ENCODE measurements at regions not wholly inside any gene's neighbourhood (a gene's known extent, or its start where the extent isn't known, plus 50 kb on each side); places are given as distances from the start of the nearest gene placed in this dataset.

DNA sequence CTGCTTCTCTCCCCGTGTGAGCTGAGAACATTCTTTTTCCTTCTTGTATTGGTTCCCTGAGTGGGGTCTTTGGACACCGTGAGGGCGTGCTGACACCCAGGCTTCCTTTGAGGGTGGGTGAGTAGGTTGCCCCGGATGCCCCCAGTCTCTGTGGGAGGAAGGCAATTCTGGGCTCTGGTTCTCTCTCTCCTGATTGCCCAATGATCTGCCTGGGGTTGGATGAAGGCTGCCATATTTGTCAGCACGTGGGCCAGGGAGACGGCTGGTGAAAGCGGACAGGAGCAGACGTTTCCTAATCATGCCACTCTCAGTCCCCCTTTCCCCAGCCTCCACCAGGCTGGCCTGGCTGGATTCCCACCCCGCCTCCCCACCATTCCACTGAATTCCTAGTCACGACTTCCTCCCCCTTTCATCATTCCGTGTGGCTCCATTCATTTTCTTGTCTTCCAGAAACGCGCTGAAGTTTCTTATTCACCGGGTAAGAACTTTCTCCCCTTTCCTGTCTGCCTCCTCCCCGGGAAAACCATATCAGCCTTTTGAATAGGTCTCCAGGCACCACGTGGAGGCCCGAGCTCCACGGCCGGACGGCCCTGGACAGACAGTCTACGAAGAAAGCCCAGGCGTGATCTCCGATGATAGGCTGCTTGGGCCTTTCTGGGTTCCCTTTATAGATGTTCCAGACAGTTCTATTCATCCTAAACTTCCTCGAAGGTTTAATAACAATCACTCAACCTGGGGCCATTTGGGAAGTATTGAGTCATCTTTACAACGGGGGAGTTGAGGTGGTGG lies 98.7 kb upstream of the NPTX2 start:
- Histone ChIP-seq H2AFZ (ENCODE audit: low read length) (no peak overlapping the region), H3K23ac (ENCODE audit: insufficient read length) (no peak overlapping the region), H4K5ac (ENCODE audit: insufficient read length, low read depth, low read length) (no peak overlapping the region), H4K20me1 (replicated peaks in 1 of 2; ENCODE audit: control insufficient read depth in 1 of 2, insufficient read depth in 2 of 2, low read length in 2 of 2) (no peaks in the 10 kb centered on the region), H3K36me3 (ENCODE audit: control insufficient read depth in 2 of 4, insufficient read depth in 4 of 4, low read length in 3 of 4) (no peaks in the 10 kb centered on the region), H3K9me3 (ENCODE audit: insufficient read depth in 2 of 2, low read depth in 1 of 2, low read length in 1 of 2) (peaks cover 5 to 21% of the 10 kb centered on the region in 2 experiments; a peak in 3 of 4 replicates), H3K79me1 (ENCODE audit: low read depth, low read length) (no peaks in the 10 kb centered on the region), H2BK120ac (replicated peaks; ENCODE audit: low read depth, low read length) (no peak overlapping the region), H3K4me2 (ENCODE audit: insufficient read depth in 1 of 2, low read depth in 2 of 2, low read length in 2 of 2) (no peak overlapping the region), H3K27me3 (replicated peaks in 1 of 4; ENCODE audit: control insufficient read depth in 3 of 4, extremely low read depth in 1 of 4, insufficient read depth in 3 of 4, low read length in 3 of 4) (no peaks in the 10 kb centered on the region), H2BK5ac (ENCODE audit: low read depth, low read length) (no peak overlapping the region), H2BK15ac (ENCODE audit: low read length) (no peak overlapping the region), H3K56ac (replicated peaks; ENCODE audit: insufficient read length, low read depth, low read length) (no peak overlapping the region), H4K8ac (ENCODE audit: extremely low read depth, insufficient read depth, low read length) (no peak overlapping the region), H3K4ac (replicated peaks; ENCODE audit: insufficient read length, low read depth, low read length) (no peak overlapping the region), H3K27ac (ENCODE audit: low read depth, low read length) (no peak overlapping the region), H2AK5ac (ENCODE audit: low read depth, low read length) (no peak overlapping the region), H3K18ac (ENCODE audit: extremely low read depth, low read length) (no peak overlapping the region), H3K23me2 (ENCODE audit: low read depth, low read length) (no peaks in the 10 kb centered on the region), H3K9ac (replicated peaks in 1 of 4; ENCODE audit: extremely low read depth in 1 of 4, low read depth in 3 of 4, low read length in 3 of 4) (no peak overlapping the region), H2BK20ac (ENCODE audit: low read length) (no peak overlapping the region), H3K4me1 (replicated peaks in 1 of 4; ENCODE audit: control insufficient read depth in 3 of 4, insufficient read depth in 4 of 4, low read length in 3 of 4) (no peaks in the 10 kb centered on the region), H2BK12ac (ENCODE audit: low read depth, low read length) (no peak overlapping the region), H3K4me3 (ENCODE audit: extremely low read depth in 1 of 4, insufficient read depth in 2 of 4, low read depth in 3 of 4, low read length in 4 of 4) (no peak overlapping the region), H4K91ac (replicated peaks; ENCODE audit: insufficient read length, low read length) (no peak overlapping the region), H3K14ac (ENCODE audit: insufficient read length) (no peak overlapping the region), H3K79me2 (ENCODE audit: control insufficient read depth in 1 of 2, insufficient read depth in 2 of 2, low read length in 2 of 2) (no peaks in the 10 kb centered on the region)
- CTCF ChIA-PET (ENCODE audit: partially characterized antibody): interaction anchor here (1.4 kb wide), 1 partner anchor 31 kb away, joined by 4 read pairs; no protein-coding TSS in a partner anchor
- POLR2A ChIA-PET (ENCODE audit: partially characterized antibody): no interaction called here
- FAIRE-seq (no peak), DNase-seq (ENCODE audit: low read depth in 1 of 2, low spot score in 2 of 2) (no peak)
- WGBS, 2 experiments (ENCODE audit: extremely low coverage in 1 of 2, insufficient coverage in 1 of 2, insufficient read length in 1 of 2, insufficient replicate concordance in 2 of 2, low coverage in 1 of 2, low lambda C conversion rate in 2 of 2, missing lambda C conversion rate in 1 of 2): 88% methylated on average over 21 of the region's 25 CpGs; no CpG with 5 or more reads in 1 of the 2 experiments
- TF ChIP-seq POLR2A (IDR thresholded peaks at IDR 0.05; ENCODE audit: control extremely low read depth in 1 of 2, low read depth in 2 of 2, low read length in 2 of 2) (no peak), CBX5 (IDR thresholded peaks at IDR 0.05; ENCODE audit: low read depth, low read length) (no peak), CREB1 (IDR thresholded peaks at IDR 0.05) (no peak), GABPA (IDR thresholded peaks at IDR 0.05; ENCODE audit: borderline replicate concordance, insufficient read depth, low read length) (no peak), BRCA1 (IDR thresholded peaks at IDR 0.05; ENCODE audit: low read depth, low read length) (no peak), NRF1 (IDR thresholded peaks at IDR 0.05; ENCODE audit: low read depth, low read length) (no peak), CBX8 (IDR thresholded peaks at IDR 0.05; ENCODE audit: borderline replicate concordance, low read depth, low read length) (no peak), SUZ12 (IDR thresholded peaks at IDR 0.05; ENCODE audit: low read length) (no peak), SP1 (IDR thresholded peaks at IDR 0.05; ENCODE audit: low read depth, low read length) (no peak), SP2 (IDR thresholded peaks at IDR 0.05; ENCODE audit: low read length) (no peak), YY1 (IDR thresholded peaks at IDR 0.05; ENCODE audit: low read depth, low read length) (no peak)
- TF ChIP-seq, protein P1, sequence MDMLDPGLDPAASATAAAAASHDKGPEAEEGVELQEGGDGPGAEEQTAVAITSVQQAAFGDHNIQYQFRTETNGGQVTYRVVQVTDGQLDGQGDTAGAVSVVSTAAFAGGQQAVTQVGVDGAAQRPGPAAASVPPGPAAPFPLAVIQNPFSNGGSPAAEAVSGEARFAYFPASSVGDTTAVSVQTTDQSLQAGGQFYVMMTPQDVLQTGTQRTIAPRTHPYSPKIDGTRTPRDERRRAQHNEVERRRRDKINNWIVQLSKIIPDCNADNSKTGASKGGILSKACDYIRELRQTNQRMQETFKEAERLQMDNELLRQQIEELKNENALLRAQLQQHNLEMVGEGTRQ (IDR thresholded peaks at IDR 0.05; ENCODE audit: low read length): no peak
- TF ChIP-seq, protein P2, sequence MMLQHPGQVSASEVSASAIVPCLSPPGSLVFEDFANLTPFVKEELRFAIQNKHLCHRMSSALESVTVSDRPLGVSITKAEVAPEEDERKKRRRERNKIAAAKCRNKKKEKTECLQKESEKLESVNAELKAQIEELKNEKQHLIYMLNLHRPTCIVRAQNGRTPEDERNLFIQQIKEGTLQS (IDR thresholded peaks at IDR 0.05; ENCODE audit: insufficient read depth, low read depth, low read length): no peak
